Left colon (tissue), 2 donors: ENCODE measurements at regions not wholly inside any gene's neighbourhood (a gene's known extent, or its start where the extent isn't known, plus 50 kb on each side); places are given as distances from the start of the nearest gene placed in this dataset.

Experiments
- ATAC-seq: fragments of 200-7000 bp; cut with Tn5 transposase; one replicate; pipeline ENCODE4 v1.9.1; 2020; ENCODE audit warnings: mild to moderate bottlenecking, moderate library complexity
- DNase-seq, 2 donors: peaks; one replicate each; pipeline ENCODE4 v3.0.0-alpha.2; 2020
- intact Hi-C, 2 donors: fragments of 100-400 bp; cut with DNase I in 1 of 2; cut with micrococcal nuclease in 1 of 2; formaldehyde crosslinking; loops; one replicate each; pipeline versions ENCODE4 v1.11.2 to v1.14.0; 2022; cut with DNase I, micrococcal nuclease
- donor health status: DM: no; HTN: no; CAD: no.
- donor health status: DM: yes; HTN: yes; CAD: no.

GRCh38 chr4:36852856-36853255, 391.7 kb upstream of the NWD2 start:
- ATAC-seq (no peak), DNase-seq (no peak)
- intact Hi-C loops, result no loop called here

GRCh38 chr4:36854554-36854953, 390.0 kb upstream of the NWD2 start:
- intact Hi-C loops, result no loop called here
- DNase-seq, result no peak
- ATAC-seq, result no peak

- intact Hi-C loops, result no loop called here
- DNase-seq, result no peak
- ATAC-seq, result no peak
Observed at GRCh38 chr4:36863601-36864000, 380.9 kb upstream of the NWD2 start.

- DNase-seq (no peak), ATAC-seq (no peak)
- intact Hi-C loops, result no loop called here
Observed at GRCh38 chr4:36870121-36870520, 374.4 kb upstream of the NWD2 start.

GRCh38 chr4:36872679-36873078, 371.9 kb upstream of the NWD2 start:
- intact Hi-C loops, result no loop called here
- DNase-seq (no peak), ATAC-seq (no peak)

GRCh38 chr4:36884151-36884550, 360.4 kb upstream of the NWD2 start:
- ATAC-seq (no peak), DNase-seq (no peak)
- intact Hi-C loops, result no loop called here

GRCh38 chr4:36891971-36892370, 352.6 kb upstream of the NWD2 start:
- intact Hi-C loops, result no loop called here
- ATAC-seq (no peak), DNase-seq (no peak)

GRCh38 chr4:36900446-36900987, 344.0 kb upstream of the NWD2 start:
- DNase-seq (no peak), ATAC-seq (no peak)
- intact Hi-C loops, result no loop called here

- intact Hi-C loops, result no loop called here
- DNase-seq, result no peak
- no peak for ATAC-seq
Observed at GRCh38 chr4:36904823-36905222, 339.7 kb upstream of the NWD2 start.

- ATAC-seq, result no peak
- intact Hi-C loops, result no loop called here
Observed at GRCh38 chr4:36914106-36914505, 330.4 kb upstream of the NWD2 start.

GRCh38 chr4:36915717-36916116, 328.8 kb upstream of the NWD2 start:
- DNase-seq (no peak), ATAC-seq (peak; percentile 63)
- intact Hi-C loops, result no loop called here

More at GRCh38 chr4:36914106-36914505, 330.4 kb upstream of the NWD2 start:
- DNase-seq, result no peak

GRCh38 chr4:36917413-36917812, 327.1 kb upstream of the NWD2 start:
- no peak for DNase-seq
- no peak for ATAC-seq
- intact Hi-C loops, result no loop called here

- ATAC-seq (no peak), DNase-seq (no peak)
- intact Hi-C loops, result no loop called here
Observed at GRCh38 chr4:36919721-36920120, 324.8 kb upstream of the NWD2 start.

GRCh38 chr4:36921476-36922216, 322.9 kb upstream of the NWD2 start:
- DNase-seq, result no peak
- intact Hi-C loops, result no loop called here
- ATAC-seq, result no peak

GRCh38 chr4:36930562-36931111, 313.9 kb upstream of the NWD2 start:
- no peak for ATAC-seq
- intact Hi-C loops, result no loop called here
- no peak for DNase-seq

GRCh38 chr4:36944232-36944631, 300.3 kb upstream of the NWD2 start:
- intact Hi-C loops, result no loop called here
- ATAC-seq, result no peak
- DNase-seq, result no peak

GRCh38 chr4:36961420-36961819, 283.1 kb upstream of the NWD2 start:
- ATAC-seq, result no peak

GRCh38 chr4:36966756-36967460, 277.6 kb upstream of the NWD2 start:
- intact Hi-C loops, result no loop called here
- DNase-seq (no peak), ATAC-seq (no peak)

More at GRCh38 chr4:36961420-36961819, 283.1 kb upstream of the NWD2 start:
- no peak for DNase-seq
- intact Hi-C loops, result no loop called here

GRCh38 chr4:36979533-36979932, 265.0 kb upstream of the NWD2 start:
- ATAC-seq (peak; percentile 98), DNase-seq (peak; percentile 68 to 89)
- intact Hi-C loops, result no loop called here
